ENCODE measurements at regions not wholly inside any gene's neighbourhood (a gene's known extent, or its start where the extent isn't known, plus 50 kb on each side); places are given as distances from the start of the nearest gene placed in this dataset.

DNA sequence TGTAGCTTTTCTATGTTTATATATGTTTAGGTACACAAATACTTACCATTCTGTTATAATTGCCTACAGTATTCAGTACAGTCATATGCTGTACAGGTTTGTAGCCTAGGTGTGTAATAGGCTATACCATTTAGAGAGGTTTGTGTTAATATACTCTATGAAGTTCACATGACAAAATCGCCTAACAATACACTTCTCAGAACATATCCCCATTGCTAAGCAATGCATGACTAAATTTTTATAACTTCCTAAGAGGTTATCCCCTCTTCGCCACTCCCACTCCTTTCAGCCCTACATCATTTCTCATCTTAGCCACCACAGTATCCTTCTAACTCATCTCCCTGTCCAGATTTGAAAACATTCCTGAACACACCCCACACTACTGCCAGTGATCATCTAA lies 83.7 kb upstream of the ZCCHC13 start:
- TF ChIP-seq, protein P1, sequence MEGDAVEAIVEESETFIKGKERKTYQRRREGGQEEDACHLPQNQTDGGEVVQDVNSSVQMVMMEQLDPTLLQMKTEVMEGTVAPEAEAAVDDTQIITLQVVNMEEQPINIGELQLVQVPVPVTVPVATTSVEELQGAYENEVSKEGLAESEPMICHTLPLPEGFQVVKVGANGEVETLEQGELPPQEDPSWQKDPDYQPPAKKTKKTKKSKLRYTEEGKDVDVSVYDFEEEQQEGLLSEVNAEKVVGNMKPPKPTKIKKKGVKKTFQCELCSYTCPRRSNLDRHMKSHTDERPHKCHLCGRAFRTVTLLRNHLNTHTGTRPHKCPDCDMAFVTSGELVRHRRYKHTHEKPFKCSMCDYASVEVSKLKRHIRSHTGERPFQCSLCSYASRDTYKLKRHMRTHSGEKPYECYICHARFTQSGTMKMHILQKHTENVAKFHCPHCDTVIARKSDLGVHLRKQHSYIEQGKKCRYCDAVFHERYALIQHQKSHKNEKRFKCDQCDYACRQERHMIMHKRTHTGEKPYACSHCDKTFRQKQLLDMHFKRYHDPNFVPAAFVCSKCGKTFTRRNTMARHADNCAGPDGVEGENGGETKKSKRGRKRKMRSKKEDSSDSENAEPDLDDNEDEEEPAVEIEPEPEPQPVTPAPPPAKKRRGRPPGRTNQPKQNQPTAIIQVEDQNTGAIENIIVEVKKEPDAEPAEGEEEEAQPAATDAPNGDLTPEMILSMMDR (IDR thresholded peaks at IDR 0.05): no peak
- TF ChIP-seq POLR2AphosphoS5 (IDR thresholded peaks at IDR 0.05): no peak
